ENCODE measurements at regions not wholly inside any gene's neighbourhood (a gene's known extent, or its start where the extent isn't known, plus 50 kb on each side); places are given as distances from the start of the nearest gene placed in this dataset.

DNA sequence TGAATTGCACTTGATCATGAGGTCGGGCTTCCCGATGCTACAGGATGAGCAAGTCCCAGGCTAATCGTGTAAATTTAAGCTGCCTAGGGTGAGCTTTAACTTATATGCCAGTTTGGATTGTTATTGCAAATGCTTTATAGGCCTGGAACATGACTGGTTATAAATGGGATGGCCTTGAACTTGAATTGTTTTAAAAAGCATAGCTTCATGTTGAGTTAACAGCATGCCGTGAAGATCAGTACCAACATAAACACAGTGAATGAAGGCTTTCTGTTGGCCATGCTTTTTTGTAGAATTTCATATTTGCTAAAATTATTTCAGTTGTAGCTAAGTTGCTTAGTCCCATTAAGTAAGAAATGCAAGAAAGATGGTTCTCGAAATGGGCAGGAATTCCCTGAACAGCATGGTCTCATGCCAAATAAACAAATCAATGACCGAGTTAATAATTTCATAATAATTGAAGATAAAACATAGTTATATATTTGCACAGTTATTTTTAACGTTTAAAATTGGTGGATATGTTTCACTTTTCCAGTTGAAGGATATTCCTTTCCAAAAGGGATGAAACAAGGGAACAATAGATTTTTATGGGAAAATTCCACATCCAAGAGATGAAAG, 76.6 kb upstream of the ARID1B start:
- H3K4me1 Mint-ChIP-seq = peaks cover 22% of the 10 kb centered on the region
- no peaks in the 10 kb centered on the region for H3K36me3 Mint-ChIP-seq (ENCODE audit: low read depth)
- DNase-seq = no peak
- CTCF ChIA-PET = interaction anchor here (1.7 kb wide), 1 partner anchor 20 kb away, joined by 6 read pairs; no protein-coding TSS in a partner anchor
- no peak overlapping the region for H3K4me3 Mint-ChIP-seq
- peaks cover 23% of the 10 kb centered on the region for H3K27me3 Mint-ChIP-seq
- no peaks in the 10 kb centered on the region for H3K9me3 Mint-ChIP-seq
- no peak overlapping the region for H3K27ac Mint-ChIP-seq
- POLR2A ChIA-PET = no interaction called here

DNA sequence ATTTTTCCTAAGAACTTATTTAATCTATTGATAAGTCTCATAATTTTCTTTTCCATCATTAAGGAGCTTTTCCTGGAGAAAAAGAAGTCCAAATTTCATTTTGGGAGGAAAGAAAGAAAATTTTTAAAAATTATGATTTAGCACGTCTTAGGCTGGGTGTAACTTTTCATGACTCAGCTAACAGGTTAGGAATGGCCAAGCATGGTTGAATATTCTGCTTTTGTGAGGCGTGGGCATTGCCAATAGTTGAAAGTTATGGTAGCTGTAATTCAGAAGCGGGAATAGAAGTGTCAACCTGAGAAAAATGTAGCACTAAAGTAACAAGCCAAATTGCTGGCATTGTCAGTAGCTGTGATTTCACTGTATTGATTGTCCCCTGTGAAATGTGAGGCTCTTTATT, 77.2 kb upstream of the ARID1B start:
- Mint-ChIP-seq H3K27me3 (peaks cover 21% of the 10 kb centered on the region), H3K4me3 (no peak overlapping the region), H3K27ac (no peak overlapping the region), H3K4me1 (peaks cover 22% of the 10 kb centered on the region), H3K9me3 (no peaks in the 10 kb centered on the region), H3K36me3 (ENCODE audit: low read depth) (no peaks in the 10 kb centered on the region)
- CTCF ChIA-PET = interaction anchor here (1.7 kb wide), 1 partner anchor 21 kb away, joined by 6 read pairs; no protein-coding TSS in a partner anchor
- POLR2A ChIA-PET = no interaction called here
- no peak for DNase-seq

DNA sequence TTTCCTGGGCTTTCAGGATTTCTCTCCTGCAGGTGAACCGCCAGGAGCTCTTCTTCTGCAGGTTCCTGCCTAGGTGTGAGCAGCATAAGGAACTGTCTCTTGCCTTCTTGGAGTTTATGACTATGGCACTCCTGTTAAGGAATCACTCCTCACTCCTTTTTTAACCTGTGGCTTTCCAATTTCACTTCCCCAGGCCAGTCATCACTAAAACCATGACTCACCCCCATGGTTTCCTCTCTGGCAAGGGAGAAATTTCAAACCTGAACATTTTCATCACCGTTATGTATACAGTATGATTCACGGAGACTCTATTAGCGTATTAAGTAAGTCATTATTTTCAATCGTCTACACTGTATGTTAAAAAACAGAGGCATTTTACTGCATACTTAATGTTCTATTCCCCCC, 78.2 kb upstream of the ARID1B start:
- H3K4me1 Mint-ChIP-seq = peaks cover 22% of the 10 kb centered on the region
- no peaks in the 10 kb centered on the region for H3K9me3 Mint-ChIP-seq
- H3K27me3 Mint-ChIP-seq = peaks cover 21% of the 10 kb centered on the region
- no peak overlapping the region for H3K27ac Mint-ChIP-seq
- H3K36me3 Mint-ChIP-seq (ENCODE audit: low read depth) = no peaks in the 10 kb centered on the region
- DNase-seq = no peak
- H3K4me3 Mint-ChIP-seq = no peak overlapping the region
- POLR2A ChIA-PET = no interaction called here
- CTCF ChIA-PET = interaction anchor here (1.7 kb wide), 1 partner anchor 21 kb away, joined by 6 read pairs; no protein-coding TSS in a partner anchor

DNA sequence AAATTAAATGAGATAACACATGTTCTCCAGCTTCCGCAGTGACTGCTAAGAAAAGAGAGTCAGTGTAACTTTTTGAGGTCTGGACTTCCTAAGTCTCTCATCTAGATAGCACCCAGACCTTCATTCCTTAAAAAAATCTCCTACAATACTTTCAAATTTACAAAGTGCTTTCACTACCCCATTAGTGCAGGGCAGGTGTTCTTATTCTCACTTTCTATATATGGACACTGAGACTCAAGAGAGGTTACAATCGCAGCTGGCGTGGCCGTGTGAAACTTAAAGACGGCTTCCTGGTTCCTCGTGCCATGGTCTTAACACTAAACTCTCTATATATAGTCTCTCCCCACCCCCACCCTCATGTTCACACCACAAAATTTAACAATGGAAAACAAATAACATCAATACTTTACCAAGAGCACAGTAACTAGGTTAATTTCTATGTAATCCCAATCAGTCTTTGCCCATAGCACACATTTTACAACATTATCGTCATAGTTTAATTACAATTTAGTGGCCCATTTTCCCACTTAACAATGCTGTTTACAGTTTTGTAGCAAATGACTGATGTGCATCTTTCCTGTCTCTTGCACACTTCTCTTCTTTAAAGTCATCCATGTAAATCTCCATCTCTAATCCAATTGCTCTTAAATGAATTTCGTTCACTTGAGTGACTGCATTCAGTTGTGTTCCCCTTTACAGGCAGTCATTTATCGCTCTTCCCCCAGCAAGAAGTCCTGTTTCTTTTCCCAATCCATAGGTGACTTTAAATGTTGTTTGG, 78.8 kb upstream of the ARID1B start:
- POLR2A ChIA-PET = no interaction called here
- peaks cover 21% of the 10 kb centered on the region for H3K27me3 Mint-ChIP-seq
- CTCF ChIA-PET = no interaction called here
- H3K27ac Mint-ChIP-seq = no peak overlapping the region
- peaks cover 22% of the 10 kb centered on the region for H3K4me1 Mint-ChIP-seq
- no peak overlapping the region for H3K4me3 Mint-ChIP-seq
- no peaks in the 10 kb centered on the region for H3K9me3 Mint-ChIP-seq
- no peaks in the 10 kb centered on the region for H3K36me3 Mint-ChIP-seq (ENCODE audit: low read depth)
- no peak for DNase-seq

DNA sequence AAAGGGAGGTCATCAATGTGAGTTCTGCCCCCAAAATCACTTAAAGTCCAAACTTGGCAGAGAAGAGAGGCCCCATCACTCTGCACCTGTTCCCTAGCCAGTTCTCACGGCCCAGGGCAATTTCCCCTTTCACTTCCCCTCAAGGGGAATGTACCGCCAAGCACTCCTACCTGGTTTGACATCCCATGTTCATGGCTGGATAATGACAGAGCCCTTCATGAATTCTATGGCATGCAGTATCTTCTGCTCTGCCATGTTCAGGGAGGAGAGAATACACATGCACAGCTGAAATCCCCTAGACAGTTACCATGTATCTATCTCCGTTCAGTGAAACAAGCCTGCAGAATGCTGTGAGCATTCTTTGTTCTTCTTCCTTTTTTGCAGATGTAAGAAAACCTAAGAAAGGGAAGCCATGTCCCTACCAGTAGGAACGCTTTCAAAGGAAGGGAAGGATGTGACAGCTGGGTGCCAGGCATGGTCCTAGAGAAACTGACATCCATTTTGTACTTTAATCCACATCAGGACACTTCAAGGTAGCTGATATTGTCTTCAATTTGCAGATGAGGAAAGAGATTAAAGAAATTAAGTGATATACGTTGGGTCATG, 79.8 kb upstream of the ARID1B start:
- ChIA-PET CTCF (no interaction called here), POLR2A (no interaction called here)
- Mint-ChIP-seq H3K27me3 (peaks cover 20% of the 10 kb centered on the region), H3K36me3 (ENCODE audit: low read depth) (no peaks in the 10 kb centered on the region), H3K9me3 (no peaks in the 10 kb centered on the region), H3K27ac (no peak overlapping the region), H3K4me1 (peaks cover 22% of the 10 kb centered on the region), H3K4me3 (no peak overlapping the region)
- DNase-seq = no peak

DNA sequence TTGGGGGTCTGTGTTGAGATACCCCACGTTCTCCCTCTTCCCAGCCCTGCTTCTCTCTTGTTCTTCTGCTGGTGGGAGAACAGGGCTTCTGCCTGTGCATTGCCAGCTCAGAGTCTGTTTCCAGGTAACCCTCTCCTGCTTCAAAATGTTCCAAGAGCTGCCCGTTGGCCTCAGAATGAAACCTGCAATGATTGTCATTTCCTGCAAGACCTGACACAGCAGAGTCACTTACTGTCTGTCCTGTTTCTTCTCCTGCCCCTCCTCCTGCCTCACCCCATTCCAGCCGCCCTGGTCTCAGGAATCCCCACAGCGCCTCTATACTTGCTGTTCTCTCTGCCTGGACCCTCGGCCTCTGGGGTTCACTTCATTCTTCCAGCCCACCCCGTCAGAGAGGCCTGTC, 81.4 kb upstream of the ARID1B start:
- POLR2A ChIA-PET = no interaction called here
- CTCF ChIA-PET = interaction anchor here (0.7 kb wide), 1 partner anchor 526 kb away, joined by 3 read pairs; no protein-coding TSS in a partner anchor
- Mint-ChIP-seq H3K4me1 (peaks cover 22% of the 10 kb centered on the region), H3K4me3 (no peak overlapping the region), H3K36me3 (ENCODE audit: low read depth) (no peaks in the 10 kb centered on the region), H3K27me3 (peaks cover 17% of the 10 kb centered on the region), H3K27ac (no peak overlapping the region), H3K9me3 (no peaks in the 10 kb centered on the region)
- no peak for DNase-seq

DNA sequence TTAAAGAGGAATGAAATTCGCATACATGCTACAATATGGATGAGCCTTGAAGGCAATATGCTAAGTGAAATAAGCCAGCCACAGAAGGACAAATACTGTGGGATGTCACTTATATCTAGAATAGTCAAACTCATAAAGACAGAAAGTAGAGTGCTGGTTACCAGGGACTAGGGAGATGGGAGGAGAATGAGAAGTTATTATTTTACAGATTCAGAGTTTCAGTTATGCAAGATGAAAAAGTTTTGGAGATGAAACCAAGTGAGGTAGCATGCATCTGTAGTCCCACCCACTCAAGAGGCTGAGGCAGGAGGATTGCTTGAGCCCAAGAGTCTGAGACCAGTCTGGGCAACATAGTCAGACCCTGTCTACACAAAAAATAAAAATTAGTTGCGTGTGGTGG, 82.5 kb upstream of the ARID1B start:
- POLR2A ChIA-PET = no interaction called here
- peaks cover 12% of the 10 kb centered on the region for H3K27me3 Mint-ChIP-seq
- H3K4me3 Mint-ChIP-seq = no peak overlapping the region
- H3K4me1 Mint-ChIP-seq = peaks cover 22% of the 10 kb centered on the region
- DNase-seq = no peak
- H3K36me3 Mint-ChIP-seq (ENCODE audit: low read depth) = no peaks in the 10 kb centered on the region
- CTCF ChIA-PET = no interaction called here
- no peak overlapping the region for H3K27ac Mint-ChIP-seq
- H3K9me3 Mint-ChIP-seq = no peaks in the 10 kb centered on the region

DNA sequence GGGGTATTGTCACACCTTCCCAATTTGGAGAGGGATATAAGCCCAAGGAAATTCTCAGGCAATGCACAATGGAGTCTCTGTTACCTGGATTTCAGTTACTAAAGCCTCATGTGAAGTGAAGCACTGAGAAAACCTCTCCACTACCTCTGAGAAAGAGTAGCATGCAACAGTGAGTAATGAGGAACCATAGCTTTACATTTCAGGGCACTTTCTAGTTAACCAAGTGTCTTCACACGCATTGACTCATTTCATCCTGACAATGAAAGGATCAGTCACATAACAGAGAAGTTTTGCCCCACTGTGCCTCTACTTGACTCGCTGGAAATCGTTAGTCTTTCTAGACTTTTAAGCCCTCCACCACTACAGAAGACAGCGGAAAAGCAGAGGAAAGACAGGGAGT, 86.2 kb upstream of the ARID1B start:
- Mint-ChIP-seq H3K27me3 (no peaks in the 10 kb centered on the region), H3K36me3 (ENCODE audit: low read depth) (no peaks in the 10 kb centered on the region), H3K4me3 (no peak overlapping the region), H3K9me3 (no peaks in the 10 kb centered on the region), H3K4me1 (peaks cover 17% of the 10 kb centered on the region), H3K27ac (no peak overlapping the region)
- DNase-seq = no peak
- ChIA-PET POLR2A (no interaction called here), CTCF (no interaction called here)

DNA sequence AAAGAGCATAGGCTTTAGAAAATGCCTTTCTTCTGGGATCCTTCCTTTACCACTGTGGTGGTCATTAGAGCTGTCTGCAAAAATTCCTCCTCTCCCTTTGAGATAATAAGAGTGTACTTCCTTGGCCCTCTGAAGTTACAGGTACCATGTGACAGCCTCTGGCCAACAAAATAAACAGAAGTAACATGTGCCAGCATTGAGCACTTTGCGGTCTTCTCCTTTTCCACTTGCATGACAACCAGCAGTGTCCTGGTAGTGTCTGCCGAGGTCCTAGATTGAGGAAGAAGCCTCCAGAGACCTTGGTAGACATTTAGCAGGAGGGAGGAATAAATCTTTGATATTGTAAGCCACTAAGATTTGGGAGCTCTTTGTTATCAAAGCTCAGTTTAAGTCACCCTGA, 87.5 kb upstream of the ARID1B start:
- H3K4me3 Mint-ChIP-seq = no peak overlapping the region
- CTCF ChIA-PET = no interaction called here
- no peaks in the 10 kb centered on the region for H3K36me3 Mint-ChIP-seq (ENCODE audit: low read depth)

DNA sequence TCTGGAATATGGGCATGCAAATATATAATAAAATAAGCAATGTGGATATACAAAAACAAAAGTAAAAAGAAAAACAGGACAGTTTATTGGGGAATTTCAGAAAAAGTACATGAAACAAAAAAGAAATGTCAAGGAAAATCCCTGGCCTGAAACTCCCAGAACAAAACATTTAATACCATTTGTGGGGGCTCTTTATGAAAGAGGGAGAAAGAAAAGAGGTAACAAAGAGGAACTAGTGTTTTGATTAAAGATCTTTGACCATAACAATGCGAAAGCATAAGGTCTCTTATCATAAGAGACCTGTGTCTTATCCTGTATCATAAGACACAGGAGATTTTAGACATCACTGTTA, 88.6 kb upstream of the ARID1B start:
- no peak for DNase-seq
- POLR2A ChIA-PET = no interaction called here
- Mint-ChIP-seq H3K27ac (no peak overlapping the region), H3K27me3 (peaks cover 4% of the 10 kb centered on the region), H3K36me3 (ENCODE audit: low read depth) (no peaks in the 10 kb centered on the region), H3K4me1 (peaks cover 18% of the 10 kb centered on the region), H3K4me3 (peak overlapping the region; percentile 69), H3K9me3 (no peaks in the 10 kb centered on the region)
- CTCF ChIA-PET = interaction anchor here (0.7 kb wide), 1 partner anchor 88 kb away, joined by 3 read pairs; no protein-coding TSS in a partner anchor

More for the DNA sequence above, 87.5 kb upstream of the ARID1B start:
- peaks cover 2% of the 10 kb centered on the region for H3K27me3 Mint-ChIP-seq
- H3K27ac Mint-ChIP-seq = no peak overlapping the region
- H3K9me3 Mint-ChIP-seq = no peaks in the 10 kb centered on the region
- POLR2A ChIA-PET = interaction anchor here (1.0 to 1.5 kb wide), 2 partner anchors 87 to 89 kb away, joined by 3 to 5 read pairs; partner anchors contain the start of gene ARID1B
- DNase-seq = no peak
- peaks cover 18% of the 10 kb centered on the region for H3K4me1 Mint-ChIP-seq

DNA sequence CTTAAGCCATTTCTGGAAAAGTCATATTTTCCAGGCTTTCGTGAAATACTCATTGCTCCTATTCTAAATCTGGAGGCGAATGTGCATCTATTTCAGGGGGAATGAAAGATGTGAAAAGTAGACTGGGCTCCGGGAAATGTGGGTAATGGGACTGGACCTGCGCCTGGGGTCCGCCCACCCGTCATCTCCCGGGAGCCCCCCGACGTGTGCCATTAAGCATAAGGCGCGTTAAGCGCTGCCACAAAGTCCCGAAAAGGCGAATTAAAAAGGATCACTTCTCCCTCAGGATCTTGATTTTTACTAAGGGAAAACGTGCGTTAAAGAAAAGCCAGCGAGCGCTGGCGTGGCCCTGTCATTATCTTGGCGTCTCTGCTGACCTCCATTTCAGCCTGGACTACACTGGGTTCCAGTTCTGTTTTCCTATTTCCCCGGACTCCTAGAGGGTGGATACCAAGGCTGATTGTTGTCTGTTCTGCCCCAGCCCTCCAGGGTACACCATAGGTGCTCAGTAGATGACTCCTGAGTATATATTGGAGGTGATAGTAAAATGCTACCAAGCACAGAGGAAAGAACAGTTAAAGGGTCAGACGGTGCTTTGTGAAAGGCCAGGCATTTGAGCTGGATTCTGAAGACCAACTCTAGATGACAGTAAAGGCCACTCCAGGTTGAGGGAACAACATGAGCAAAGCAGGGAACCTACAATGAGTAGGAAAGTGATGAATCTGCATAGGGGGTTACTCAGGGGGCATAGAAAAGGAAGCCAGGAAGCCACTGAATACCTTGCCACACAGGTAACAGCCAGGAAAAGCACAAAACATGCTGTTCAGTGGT, 89.2 kb upstream of the ARID1B start:
- no peak for DNase-seq
- Mint-ChIP-seq H3K36me3 (ENCODE audit: low read depth) (no peaks in the 10 kb centered on the region), H3K27me3 (peaks cover 4% of the 10 kb centered on the region), H3K4me1 (peaks cover 18% of the 10 kb centered on the region), H3K27ac (peak overlapping the region; percentile 56), H3K4me3 (peak overlapping the region; percentile 69), H3K9me3 (no peaks in the 10 kb centered on the region)
- CTCF ChIA-PET = no interaction called here
- POLR2A ChIA-PET = interaction anchor here (1.0 to 4.0 kb wide), 3 partner anchors 90 to 333 kb away, joined by 3 to 45 read pairs (median 12); partner anchors contain the start of gene ARID1B

DNA sequence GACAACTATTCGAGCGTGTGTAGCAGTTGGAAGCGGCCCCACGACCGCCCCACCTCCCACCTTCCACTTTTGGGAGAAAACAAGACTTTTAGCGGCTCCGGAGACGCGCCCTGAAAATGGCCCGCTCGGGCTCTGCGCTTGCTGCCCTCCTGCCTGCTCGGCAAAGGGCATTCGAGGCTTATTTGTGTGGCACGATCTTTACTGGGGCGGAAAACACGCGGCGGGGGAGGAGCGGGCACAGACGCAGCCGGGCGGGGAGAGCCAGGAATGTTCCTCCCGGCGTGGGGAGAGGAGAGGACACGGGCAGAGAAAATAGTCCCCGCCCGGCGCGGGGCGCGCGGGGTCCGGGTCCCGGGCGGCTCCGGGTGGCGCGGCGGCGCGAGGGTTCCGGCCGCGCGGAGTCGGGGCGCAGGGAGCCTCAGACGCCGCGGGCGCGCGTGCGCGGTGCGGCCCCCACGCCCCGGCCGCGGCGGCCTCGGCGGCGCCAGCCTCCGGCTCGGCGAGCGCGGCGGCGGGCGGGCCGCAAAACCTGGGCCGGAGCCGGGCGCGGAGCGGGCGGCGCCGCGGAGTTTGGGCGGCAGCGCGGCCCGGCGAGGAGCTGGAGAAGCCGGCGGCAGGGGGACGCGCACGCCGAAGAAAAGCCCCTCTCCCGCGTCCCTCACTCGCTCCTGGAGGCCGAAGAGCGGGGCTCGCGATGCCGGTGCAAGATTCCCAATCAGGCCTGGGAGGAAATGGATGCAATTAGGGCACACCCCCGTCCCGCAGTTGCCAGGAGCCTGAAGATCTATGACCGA, 90.0 kb upstream of the ARID1B start:
- Mint-ChIP-seq H3K9me3 (no peaks in the 10 kb centered on the region), H3K27ac (peak overlapping the region; percentile 85), H3K4me1 (peaks cover 18% of the 10 kb centered on the region), H3K4me3 (peak overlapping the region; percentile 89), H3K27me3 (peaks cover 9% of the 10 kb centered on the region), H3K36me3 (ENCODE audit: low read depth) (no peaks in the 10 kb centered on the region)
- ChIA-PET CTCF (interaction anchor here (0.6 to 1.2 kb wide), 2 partner anchors 10 to 1372 kb away, joined by 3 to 4 read pairs; no protein-coding TSS in a partner anchor), POLR2A (interaction anchor here (1.0 to 4.0 kb wide), 6 partner anchors 86 to 334 kb away, joined by 3 to 45 read pairs (median 6); partner anchors contain the start of gene ARID1B)
- peak; percentile 75 for DNase-seq

Data from activated CD4-positive, alpha-beta memory T cell treated with anti-CD3 and anti-CD28 coated beads, Interleukin-2, amount 10 ng/mL, durations not matched to agents 7 days and 5 days (primary cell).